Right hindlimb (tissue), 1 donor: ENCODE measurements at regions not wholly inside any gene's neighbourhood (a gene's known extent, or its start where the extent isn't known, plus 50 kb on each side); places are given as distances from the start of the nearest gene placed in this dataset.
A peak's percentile ranks its signal among the peaks of the same experiment; 100 is the strongest.

Experiments
- DNase-seq: peaks from one replicate; pipeline ENCODE4 v3.0.0-alpha.2; 2018

DNA sequence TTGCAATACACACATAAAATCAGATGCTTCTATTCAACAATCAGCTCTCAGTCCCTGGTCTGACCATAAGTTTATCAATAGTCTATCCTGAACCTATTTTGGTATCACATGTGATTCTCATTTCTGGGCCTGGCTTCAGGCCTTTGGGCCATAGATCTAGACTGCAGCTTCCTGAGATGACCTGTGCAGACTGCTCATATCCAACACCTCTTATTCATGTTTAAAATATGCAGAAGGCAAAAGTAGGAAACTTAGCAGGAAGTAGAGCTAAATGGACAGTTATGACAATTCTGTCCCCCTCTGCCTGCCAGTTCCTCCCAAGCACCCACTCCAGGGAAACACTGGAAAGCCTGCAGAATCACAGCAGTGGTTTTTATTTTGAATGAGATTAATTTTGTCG, 53.3 kb downstream of the C7orf25 start:
- DNase-seq: no peak

DNA sequence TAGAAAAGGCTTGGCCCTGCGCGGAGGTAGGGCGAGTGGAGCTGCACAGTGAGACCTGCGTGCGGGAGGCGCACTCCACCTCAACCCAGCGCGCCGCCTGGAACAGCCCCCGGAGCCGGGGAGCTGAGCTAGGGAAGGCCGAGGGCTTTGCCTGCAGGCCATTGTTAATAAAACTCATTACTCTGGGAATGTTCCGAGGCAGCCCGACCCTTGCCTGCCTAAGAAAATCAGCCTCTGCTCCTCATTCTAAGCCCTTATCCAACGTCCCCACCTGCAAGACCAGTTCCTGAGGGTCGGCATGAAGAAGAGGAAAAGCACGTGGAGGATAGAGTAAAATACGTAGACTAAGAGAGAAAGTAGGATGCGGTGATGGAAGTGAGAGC, 55.3 kb downstream of the C7orf25 start:
- DNase-seq: no peak

DNA sequence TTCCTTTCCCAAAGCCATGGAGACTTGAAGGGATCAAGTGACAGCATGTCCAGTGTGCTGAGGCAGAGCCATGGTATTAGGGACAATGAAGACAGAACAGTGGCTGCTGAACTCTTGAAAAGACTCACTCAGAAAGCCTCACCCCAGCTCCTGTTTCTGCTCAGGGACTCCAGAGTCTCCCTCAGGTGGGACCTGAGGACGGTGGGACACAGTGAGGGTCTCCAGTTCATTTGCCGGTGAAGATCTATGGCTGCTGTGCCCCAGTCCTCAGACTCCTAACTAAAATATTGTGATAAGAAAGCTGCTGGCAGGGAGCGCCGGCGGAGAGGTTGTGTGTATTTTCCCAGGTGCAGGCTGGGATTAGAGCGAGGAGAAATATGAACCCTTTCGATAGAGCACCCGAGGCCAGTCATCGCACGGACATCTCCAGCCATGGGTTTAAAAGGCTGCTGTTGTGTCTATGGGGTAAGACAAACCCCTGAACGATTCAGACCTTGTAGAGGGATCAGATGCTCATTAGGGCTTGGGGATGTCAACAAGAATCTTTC, 57.2 kb downstream of the C7orf25 start:
- DNase-seq: no peak

DNA sequence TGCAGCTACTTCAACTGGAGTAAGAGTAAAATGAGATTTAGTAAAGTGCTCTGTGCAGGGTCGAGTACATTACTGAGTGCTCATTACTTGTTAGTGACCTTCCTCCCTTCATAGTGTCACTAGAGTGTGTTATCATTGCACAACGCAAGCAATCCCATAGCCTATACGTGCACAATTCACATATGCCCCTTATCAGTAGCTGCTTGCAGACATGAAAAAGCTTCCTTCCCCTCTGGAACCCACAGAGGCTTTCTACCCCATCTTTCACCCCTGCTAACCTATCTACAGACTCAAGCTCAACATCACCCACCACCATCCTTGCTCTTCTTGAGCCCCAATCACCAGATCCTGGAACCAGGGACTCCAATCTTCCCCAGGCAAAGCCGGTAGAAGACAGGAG, 59.3 kb downstream of the C7orf25 start:
- DNase-seq: no peak

DNA sequence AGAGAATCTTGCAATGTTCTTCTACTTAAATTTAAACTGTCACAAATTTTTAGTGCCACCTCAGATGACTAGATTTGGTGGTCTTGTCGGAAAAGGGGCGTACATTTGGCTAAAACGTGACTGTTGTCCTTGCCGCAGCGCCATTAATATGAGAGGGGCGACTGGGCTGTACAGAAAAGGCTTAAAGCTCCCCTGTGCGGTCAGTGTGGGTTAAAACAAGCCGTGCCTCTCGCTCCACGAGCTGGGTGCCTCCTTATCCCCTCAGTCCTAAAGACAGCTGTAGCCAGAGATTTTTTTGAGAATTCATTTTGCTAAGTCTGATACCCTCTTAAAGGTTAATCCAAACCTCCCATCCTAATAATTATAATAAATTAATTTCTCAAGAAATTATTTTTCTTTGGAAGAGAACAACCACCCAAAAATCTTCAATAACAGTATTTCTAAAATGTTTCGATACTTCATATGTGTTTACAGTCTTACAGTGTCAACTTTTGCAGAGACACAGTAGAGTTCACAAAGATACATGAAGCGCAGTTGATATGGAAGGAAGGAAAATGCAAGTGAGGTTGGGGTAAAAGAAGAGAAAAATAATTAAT, 68.6 kb downstream of the C7orf25 start:
- DNase-seq: peak; percentile 72

DNA sequence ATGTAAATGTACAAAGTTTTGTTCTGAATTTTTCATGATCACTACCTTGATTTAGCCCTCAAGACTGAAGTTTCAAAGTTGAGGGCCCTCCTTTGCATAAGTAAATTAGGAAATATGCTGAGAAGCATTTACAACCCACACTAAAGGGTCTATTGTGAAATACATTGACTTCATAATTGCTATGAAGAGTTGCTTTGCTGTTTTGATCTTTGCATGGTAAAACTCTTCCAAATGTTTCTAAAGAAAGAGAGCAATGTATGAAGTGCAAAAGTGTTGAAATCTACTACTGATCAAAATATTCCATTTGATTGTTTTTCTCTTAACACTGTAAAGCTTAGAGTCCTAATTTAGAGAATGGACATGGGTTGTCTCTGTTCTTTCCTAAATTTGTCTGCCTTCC, 77.2 kb downstream of the C7orf25 start:
- no peak for DNase-seq

DNA sequence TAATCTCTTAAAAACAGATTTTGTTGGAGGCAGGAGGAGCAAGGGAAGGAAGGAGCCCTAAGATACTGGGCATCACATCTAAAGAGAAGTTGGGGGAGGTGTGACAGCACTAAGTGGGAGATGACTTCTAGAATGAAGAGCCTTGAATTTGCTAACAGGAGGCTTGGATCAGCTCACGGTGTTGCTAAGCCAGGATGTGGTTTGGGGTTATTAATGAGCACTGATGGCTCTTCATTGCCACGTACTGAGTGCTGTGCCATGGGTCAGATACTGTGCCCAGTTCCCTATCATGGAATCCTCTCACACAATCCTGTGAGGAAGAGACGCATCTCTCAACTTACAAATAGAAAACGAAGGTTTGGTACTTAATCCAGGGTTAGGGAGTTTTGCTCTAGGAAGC, 78.5 kb downstream of the C7orf25 start:
- DNase-seq: no peak

DNA sequence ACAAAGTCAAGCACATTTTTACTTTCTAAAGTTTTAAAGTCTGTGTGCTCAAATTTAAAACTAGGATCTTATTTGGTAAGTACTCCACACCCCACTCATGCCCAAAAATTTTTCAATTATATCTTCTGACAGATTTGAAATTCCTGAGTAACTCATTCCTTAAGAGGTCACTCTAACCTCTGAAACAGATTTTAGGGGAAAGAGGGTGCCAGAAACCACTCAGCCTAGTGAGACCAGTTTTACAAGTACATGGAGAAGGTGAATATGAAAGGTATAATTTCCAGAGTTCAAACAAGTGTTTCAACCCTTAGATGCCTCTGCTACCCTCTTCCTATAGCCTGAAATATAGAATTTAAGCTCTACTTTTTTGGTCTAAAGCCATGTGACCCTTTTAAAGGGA, 79.2 kb downstream of the C7orf25 start:
- no peak for DNase-seq

DNA sequence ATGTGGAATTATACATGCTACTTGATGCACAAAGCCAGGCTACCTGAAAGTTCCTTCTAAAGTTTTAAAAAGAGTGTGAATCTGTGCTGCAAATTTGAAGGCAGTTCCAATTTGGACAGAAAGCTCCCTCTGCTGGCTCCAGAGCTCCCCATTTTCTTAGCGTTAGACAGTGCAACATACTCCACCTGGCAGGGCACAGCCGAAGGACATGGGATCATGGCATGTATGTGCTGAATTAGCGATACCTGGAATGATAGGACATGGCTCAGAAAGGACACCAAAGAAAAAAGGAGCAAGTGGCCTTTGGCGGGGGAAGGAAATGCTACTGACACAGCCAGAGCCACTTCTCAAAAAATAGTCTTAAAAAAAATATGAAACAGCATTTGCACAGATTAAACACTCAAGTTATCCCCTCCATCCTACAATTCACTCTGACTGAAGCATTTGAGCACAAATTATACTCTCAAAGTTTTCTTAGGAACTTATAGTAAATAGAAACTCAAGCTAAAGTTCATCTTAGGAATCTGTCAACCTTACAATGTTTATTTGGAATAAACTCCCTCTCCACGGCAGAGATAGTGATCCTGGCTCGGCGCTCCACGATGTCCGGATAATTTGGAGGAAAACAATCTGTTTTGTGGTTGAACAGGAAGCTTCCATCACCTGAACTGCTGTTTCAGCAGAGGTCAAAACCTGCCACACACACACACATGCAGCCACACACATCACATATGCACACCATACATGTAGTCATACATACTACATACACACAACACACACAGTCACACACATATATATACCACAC, 80.0 kb downstream of the C7orf25 start:
- DNase-seq: peak; percentile 73

DNA sequence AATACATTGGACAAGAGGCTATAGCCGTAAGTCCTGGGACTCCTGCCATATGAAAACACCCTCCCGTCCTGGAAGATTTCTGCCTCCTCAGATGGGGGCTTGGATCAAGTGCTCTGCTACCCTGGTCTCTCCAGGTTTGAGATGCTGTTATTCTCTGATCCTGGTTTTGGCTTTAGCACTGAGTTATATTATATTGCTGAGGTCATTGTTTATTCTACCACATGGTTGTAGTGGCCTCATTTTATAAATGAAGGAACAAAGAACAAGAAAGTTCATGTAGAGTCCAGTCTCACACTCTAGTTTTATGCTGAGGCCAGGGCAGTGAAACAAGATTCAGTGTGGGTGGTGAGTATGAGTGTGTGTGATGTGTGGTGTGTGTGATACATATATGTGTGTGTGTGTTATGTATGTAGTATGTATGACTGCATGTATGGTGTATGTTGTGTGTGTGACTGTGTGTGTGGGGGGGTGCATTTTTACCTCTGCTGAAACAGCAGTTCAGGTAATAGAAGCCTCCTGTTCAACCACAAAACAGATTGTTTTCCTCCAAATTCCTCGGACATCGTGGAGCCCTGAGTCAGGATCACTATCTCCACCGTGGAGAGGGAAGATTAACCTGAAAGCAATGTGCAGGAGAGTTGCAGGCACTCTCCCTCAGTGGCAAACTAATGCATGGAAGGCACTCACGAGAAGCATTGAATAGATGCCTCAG, 80.7 kb downstream of the C7orf25 start:
- peak; percentile 67 for DNase-seq

DNA sequence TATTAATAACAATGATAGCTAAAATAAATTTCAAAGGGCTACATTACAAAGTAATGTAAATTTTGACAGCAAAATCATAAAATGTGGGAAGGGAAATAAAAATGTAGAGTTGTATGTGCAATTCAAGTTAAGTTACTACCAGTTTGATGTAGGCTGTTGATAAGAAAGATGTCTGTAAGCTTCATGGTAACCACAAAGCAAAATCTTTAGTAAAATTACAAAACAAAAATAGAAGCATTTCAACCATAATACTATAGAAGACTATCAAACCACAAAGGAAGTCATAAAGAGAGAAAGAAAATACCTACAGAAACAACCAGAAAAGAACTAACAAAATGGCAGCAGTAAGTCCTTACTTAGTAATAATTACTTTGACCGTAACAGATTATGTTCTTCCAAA, 99.1 kb downstream of the C7orf25 start:
- DNase-seq: no peak

DNA sequence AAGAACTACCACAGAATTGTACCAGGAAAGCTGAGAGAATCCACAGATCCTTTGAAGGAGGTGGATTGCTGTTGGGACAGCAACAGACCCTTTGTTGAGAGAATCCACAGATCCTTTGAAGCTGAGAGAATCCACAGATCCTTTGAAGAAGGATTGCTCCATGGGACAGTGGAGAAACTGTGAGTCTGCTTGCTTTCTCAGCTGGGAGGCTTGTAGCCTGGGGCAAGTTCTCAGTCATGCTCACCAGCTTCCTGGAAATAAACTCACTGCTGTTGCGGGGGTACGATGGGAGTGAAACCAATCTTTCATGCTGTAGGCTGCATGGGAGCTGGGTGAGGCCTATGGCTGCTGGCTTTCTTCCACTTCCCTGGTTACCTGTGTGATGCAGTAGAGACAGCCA, 106.3 kb downstream of the C7orf25 start:
- no peak for DNase-seq

DNA sequence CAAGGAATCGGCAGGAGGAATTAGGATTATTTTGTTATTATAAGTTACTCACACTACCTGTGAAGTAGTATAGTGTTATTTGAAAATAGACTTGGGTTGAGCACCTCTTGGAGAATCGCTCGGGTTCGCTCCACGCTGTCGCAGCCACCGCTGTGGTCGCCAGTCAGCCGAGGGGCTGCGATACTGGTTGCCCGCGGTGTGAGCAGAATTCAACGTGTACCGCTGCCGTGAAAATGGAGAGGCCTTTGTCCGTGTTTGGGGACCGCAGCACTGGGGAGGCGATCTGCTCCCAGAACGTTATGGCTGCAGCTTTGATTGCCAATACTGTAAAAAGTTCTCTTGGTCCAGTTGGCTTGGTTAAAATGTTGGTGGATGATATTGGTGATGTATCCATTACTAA, 117.2 kb downstream of the C7orf25 start:
- DNase-seq: no peak

DNA sequence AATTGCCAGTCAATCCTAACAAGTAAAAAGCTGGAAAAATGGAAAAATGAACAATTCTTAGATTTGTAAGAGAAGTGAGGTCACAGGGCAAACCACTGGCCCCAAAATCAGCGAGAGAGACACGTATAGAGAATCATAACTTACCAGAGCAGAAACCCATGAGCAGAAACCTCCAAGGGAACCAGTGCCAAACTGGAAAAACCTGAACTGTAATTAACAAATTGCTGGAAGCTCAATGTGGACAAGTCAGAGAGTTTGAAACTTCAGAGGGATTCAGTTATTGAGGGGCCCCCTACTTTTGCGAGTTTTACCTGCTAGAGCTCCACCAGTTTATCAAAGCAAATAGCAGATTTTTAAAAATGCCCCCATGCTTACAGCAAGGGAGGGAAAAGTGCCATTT, 119.0 kb downstream of the C7orf25 start:
- DNase-seq: no peak

DNA sequence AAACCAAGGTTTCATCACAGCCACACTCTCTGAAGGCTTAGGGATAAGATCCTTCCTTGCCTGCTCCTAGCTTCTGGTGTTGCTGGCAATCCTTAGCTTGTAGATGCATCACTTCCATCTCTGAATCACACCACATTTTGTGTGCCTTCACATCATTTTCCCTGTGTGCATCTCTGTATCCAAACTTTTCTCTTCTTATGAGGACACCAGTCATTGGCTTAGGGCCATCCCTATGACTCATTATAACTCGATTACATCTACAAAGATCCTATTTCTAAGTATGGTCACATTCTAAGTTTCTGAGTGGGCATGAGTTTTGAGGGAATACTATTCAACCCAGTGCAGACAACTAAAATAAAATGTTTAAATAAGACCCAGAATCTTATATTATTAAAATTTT, 121.7 kb downstream of the C7orf25 start:
- no peak for DNase-seq

DNA sequence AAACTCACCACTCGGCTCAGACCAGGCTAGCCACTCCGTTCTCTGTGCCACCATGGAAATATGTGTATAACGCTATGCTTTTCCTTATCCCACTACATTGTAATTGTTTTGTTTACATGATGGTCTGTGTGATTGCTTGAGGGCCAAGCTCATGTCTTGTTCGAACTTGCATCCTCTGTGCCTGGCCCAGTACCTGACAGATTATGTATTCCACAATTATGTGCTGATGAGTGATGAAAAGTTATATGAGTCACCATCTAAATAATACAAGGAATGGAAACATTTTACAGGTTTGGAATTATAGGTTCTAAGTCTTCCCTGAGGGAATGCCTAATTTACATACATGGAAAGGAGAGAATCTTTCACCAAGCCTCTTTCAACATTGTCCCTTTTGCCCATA, 137.4 kb downstream of the C7orf25 start:
- no peak for DNase-seq

DNA sequence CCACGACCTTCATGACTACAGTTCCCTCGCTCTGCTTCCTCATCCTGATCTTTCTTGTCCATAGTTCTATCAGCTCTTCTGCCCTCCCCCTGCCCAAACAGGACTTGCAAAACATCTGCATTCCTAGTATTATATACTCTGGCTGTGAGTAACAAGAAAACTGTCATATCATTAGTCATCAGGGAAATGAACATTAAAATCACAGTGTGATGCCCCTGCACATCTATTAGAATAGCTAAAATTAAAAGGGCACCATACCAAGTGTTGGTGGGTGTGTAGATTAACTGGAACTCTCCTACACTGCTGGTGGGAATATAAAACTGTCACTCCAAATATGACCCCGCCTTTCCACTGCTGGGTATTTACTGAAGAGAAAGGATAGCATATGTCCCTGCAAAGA, 141.8 kb downstream of the C7orf25 start:
- DNase-seq: no peak

DNA sequence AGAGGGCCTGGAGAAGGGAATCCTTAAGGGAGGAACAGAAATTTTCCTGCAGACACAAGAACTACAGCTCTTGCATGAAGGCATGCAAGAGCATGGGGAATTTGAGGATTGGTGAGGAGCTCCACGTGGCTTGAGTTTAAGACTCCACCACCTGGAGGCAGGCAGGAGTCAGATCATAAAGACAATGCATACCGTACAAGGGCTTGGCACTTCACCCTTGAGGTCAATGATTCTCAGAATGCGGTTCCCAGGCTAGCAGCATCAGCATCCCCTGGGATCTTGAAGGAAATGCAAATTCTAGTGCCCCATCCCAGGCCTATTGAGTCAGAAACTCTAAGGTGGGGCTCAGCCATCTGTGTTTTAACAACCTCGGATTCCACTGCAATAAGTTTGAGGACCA, 143.8 kb downstream of the C7orf25 start:
- DNase-seq: no peak

DNA sequence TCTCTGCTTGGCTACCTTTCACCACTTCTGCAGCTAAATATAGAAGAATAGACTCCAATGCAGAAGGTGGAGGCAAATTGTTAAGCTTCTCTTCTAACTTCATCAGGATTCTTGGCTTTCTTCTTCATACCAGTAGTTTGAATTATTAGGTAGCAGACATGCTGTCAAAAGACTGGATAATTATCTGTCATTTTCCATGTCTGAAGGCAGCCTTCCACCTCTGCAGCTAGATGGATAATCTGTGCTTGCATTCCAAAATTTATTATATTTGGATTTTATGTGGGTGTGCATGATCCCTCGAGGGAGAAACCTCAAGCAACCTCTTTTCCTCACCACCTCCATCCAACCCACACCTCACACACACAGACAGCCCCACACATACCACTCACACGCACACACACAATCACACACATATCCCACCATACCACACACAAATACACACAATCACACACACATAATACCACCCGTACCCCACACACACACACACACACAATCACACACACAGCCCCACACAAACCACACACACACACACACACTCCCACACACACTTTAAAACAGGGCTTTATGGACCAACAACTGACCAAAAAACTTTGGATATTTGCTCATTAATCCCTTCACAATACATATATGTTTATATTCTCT, 145.0 kb downstream of the C7orf25 start:
- DNase-seq: no peak

DNA sequence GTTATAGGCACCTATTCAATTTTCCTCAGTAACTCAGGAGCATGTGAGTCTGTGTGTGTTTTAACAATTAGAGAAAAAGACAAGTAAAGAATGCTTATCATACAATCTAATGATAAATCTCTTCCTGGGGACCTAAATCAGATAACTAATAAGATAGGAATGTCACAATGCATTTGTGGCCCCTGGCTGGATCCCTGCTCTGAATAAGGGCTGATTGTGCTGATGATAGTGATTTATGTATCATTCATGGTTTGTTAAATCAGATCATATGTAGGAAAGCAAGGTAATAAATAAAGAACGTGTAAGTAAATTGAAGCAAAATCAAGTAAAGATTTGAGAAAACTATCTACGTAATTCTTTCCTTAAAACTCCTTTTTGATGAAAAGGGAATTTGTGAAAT, 145.9 kb downstream of the C7orf25 start:
- no peak for DNase-seq

DNA sequence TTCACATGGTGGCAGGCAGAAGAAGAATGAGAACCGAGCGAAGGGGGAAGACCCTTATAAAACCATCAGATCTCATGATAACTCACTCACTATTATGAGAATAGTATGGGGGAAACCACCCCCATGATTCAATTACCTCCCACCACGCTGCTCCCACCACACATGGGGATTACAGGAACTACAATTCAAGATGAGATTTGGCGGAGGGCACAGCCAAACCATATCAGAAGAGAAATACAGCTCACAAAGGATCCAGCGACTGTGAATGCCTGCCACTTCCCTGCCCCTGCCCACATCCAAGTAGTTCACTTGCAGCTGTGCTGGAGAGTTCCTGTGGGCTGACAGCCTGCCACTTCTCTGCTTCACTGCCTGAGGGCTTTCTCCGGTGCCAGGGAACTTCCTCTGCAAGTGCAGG, 148.7 kb downstream of the C7orf25 start:
- DNase-seq: no peak

DNA sequence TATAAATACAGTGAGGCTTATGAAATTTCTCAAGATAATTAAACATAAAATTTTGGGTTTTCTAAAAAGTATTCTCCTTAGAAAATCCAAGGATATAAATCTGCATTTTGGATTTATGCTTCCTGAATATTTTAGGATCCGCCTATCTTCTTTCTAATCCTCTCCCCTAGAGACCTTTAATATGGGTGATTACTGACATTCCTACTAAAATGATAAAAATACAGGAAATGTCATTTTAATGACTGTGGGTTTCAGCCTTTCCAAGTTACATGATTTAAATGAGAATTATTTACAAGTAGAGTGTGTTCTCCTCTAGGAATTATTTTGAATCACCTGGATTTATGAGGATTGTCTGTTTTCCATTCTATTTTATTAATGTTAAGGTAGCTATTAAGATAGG, 150.4 kb downstream of the C7orf25 start:
- DNase-seq: no peak

DNA sequence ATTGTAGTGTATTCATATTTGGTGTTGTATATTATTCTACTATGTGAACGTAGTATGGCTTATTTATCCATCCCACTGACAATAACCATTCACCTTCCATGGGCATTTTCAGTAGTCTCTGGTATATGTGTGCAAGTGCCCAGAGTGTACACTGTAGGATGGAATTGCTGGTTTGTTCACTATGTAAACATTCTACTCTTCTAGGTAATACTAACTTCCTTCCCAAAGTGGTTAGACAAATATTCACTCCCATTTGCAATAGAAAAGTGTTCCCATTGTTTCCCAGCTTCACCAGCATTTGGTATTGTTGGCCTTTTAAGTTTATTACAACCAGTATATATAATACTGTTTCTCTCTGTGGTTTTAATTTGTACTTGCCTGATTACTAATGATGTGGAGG, 153.7 kb downstream of the C7orf25 start:
- no peak for DNase-seq

DNA sequence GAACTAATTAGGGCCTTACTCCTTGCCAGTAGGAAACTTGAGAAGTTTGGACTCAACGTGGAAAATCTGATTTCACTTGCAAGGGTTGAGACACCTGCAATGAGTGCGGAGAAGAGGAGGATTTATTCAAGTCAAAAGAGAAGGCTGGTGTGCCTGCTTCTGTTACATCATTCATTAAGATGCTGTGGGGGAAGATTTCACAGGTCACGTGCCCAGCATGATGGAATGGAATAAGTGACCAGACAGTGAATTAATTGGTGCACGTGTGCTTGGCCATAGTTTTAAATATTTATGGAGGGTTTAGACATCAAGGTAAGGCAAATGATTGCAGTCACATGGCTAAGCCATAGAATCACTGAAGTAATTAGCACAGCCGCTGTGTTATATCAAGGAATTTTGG, 155.0 kb downstream of the C7orf25 start:
- no peak for DNase-seq
